Neural progenitor cell (in vitro differentiated cells): ENCODE measurements at regions not wholly inside any gene's neighbourhood (a gene's known extent, or its start where the extent isn't known, plus 50 kb on each side); places are given as distances from the start of the nearest gene placed in this dataset.

ENCODE experiments used
- EZH2 ChIP-seq: fragments of 200-600 bp; sonication (generic); IDR thresholded peaks from 2 replicates; pipeline ENCODE4 v1.6.1; 2017; ENCODE audit warnings: antibody characterized with exemption, mild to moderate bottlenecking, moderate library complexity
- TF ChIP-seq, protein P1 (sequence below): fragments of 200-600 bp; sonication (generic); IDR thresholded peaks from 2 replicates; pipeline ENCODE4 v1.5.1; 2017; ENCODE audit warnings: antibody characterized with exemption, mild to moderate bottlenecking

DNA sequence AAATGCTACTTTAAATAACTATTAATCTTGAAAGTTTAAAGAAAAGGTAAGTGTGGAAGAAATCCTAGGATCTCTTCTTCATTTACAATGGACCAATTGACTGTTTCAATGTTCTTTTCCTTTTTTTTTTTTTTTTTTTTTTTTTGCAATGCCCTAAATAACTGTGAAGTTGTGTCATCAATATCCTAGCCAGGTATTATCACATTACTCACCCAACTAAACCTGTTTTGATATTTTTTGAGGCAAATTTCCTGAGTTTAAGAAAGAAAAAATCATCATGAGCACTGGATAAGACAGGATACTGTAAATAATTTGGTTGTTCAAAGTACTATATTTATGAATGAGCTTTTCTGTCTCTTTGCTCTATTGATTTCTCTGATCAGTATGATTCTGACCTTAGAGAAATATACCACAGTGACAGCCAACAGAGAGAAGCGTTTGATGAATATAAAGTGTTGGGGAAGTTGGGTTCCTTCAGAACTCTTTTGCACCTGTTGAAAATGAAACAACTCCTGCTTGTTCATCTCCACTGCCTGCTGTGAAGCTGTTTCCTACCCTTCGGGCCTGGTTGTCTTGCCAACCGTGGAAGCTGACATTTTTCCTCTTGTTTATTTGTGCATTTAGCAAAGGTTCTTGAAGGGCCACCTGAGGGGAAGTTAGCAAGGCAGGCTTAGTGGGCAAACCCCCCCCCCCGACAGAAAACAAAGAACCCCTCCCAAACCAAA, 1220.5 kb upstream of the SLC10A2 start:
- TF ChIP-seq, protein P1, sequence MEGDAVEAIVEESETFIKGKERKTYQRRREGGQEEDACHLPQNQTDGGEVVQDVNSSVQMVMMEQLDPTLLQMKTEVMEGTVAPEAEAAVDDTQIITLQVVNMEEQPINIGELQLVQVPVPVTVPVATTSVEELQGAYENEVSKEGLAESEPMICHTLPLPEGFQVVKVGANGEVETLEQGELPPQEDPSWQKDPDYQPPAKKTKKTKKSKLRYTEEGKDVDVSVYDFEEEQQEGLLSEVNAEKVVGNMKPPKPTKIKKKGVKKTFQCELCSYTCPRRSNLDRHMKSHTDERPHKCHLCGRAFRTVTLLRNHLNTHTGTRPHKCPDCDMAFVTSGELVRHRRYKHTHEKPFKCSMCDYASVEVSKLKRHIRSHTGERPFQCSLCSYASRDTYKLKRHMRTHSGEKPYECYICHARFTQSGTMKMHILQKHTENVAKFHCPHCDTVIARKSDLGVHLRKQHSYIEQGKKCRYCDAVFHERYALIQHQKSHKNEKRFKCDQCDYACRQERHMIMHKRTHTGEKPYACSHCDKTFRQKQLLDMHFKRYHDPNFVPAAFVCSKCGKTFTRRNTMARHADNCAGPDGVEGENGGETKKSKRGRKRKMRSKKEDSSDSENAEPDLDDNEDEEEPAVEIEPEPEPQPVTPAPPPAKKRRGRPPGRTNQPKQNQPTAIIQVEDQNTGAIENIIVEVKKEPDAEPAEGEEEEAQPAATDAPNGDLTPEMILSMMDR, result no peak
- no peak for TF ChIP-seq EZH2
